GM19324 (cell line): ENCODE measurements at regions not wholly inside any gene's neighbourhood (a gene's known extent, or its start where the extent isn't known, plus 50 kb on each side); places are given as distances from the start of the nearest gene placed in this dataset.
"Not testable (repeated sequence)": the region's sequence is repeated elsewhere in the genome, so short reads cannot be mapped to it uniquely, and the experiment has no call there.

ENCODE experiments used
- ATAC-seq: cut with Tn5 transposase; IDR thresholded peaks from one replicate; pipeline ENCODE4 v1.9.1; 2021; ENCODE audit warnings: mild to moderate bottlenecking, moderate library complexity; ENCODE audit not compliant: unreplicated experiment, low FRiP score

- ATAC-seq: no peak
These were observed 428.8 kb upstream of the ONECUT1 start for GRCh38 chr15:53218666-53219580.

GRCh38 chr15:53216036-53216435 lies 425.9 kb upstream of the ONECUT1 start:
- ATAC-seq: no peak

DNA sequence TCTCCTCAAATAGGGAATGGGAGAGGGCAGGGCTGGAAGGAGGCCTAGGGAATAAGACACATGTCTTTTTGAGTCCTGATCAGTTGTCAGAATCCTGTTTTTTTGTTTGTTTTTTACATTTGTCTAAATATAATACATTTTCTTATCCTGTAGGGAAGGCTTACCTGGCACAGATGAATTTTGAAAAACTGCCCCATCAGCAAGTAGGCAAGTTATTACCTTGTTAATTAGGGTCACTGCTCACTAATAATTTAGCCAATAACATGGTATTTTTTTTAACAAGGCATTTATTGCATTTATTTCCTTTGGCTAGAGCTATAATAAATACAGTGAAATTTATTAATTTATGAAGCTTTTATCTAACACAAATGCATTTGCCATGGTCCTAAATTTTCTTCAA lies 423.2 kb upstream of the ONECUT1 start:
- ATAC-seq: no peak

GRCh38 chr15:53212785-53213184 lies 422.6 kb upstream of the ONECUT1 start:
- no peak for ATAC-seq

DNA sequence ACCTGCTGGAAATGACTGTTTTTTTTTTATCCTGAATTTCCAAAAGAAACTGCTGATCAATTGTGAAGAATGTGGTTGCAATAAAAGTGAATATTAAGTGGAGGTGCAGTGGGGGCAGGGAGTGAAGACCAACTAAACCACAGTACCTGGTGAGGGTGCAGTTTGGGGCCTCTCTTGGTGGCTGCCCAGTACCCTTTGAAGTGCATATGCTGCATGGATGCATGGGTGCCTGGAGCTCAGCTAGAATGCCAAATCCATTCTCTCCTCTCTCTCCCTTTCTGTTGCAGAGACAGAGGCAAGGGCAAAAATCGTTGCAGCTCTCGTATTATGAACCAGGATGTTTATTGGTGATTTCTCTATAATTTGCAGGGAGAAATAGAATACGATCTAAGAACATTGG lies 420.5 kb upstream of the ONECUT1 start:
- no peak for ATAC-seq

DNA sequence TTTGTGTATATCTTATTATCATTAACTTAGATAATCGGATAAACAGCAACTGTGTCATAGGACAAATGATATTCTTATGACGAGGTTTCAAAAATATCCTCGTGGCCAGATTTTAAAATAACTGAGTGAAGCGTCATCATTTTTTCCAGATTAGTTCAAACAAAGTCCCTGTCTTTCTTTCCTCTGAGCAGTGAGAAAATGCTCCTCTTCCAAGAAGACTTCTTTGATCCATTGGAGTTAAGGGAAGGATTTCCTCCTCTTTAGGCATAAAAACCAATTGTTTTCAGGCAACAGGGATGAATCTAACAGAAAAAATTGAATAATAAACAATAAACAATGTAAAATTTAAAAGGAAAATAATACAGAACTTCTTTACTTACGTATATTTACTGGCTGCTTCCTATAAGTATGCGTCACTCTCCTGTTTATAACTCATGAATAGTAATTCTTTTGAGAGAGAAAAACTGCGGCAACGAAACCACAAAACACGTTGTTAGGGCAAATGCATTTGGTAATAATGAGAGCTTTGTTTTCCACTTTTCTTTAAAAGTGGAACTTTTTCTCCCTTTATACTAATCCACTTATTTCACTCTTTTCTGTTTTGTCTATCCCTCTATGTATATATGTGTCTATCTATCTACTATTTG lies 419.4 kb upstream of the ONECUT1 start:
- ATAC-seq: no peak

GRCh38 chr15:53208751-53209150 lies 418.6 kb upstream of the ONECUT1 start:
- no peak for ATAC-seq

- no peak for ATAC-seq
These were observed 413.3 kb upstream of the ONECUT1 start for GRCh38 chr15:53203454-53203853.

- ATAC-seq: no peak
These were observed 412.7 kb upstream of the ONECUT1 start for GRCh38 chr15:53202876-53203275.

GRCh38 chr15:53197426-53197839 lies 407.3 kb upstream of the ONECUT1 start:
- ATAC-seq: peak; percentile 76

DNA sequence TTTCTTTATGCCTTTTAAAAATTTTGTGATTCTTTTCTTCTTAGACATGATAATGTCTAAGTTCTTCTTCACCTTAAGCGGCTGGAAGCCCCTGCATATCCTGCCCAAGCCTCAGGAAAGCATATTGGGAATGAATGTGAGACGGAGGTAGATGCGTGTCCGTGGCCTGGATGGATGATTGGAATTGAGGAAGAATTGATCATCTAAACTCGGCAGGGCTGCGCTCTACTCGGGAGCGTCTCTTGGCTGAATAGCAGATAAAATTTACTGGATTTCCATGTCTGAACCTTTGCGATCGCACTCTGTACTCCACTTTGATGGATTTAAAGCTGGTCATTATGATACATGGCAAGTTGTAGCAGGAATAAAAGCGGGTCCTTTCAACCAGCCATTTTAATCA lies 406.7 kb upstream of the ONECUT1 start:
- no peak for ATAC-seq

DNA sequence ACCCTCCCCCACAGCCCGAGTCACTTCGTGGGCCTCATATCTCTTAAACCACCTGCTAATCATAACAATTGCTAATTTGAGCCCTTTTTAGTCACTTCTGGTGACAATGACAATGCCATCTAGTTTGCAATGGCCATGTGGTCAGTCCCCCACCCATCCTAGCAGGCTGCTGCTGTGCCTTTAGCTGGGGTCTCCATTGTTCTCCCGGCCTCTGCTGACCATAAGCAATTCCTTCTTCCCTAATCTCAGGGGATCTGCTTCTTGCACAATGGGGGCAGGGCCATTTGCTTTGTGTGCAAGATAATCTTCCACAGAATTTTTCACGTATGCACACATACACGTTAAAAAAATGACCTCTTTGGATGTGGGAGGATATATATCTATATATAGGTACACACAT lies 406.1 kb upstream of the ONECUT1 start:
- ATAC-seq: no peak

DNA sequence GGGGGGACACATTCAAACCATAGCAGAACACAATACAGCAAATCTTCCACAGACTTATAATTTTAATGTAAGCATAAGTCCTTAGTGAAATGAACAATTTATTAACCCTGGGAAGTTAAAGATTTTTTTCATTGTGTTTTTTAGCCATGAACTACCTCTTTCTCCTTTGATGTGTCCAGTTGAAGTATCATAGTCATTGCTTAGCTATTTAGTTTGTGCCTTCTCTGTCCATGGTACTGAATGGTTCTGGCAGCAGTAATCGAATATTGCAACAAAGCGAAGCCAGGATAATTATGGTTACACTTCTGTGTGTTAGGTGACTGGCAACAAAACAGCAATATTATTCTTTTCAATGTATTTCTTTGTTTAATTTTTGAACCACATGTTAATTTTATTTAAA lies 403.0 kb upstream of the ONECUT1 start:
- no peak for ATAC-seq

- ATAC-seq: no peak
These were observed 399.7 kb upstream of the ONECUT1 start for GRCh38 chr15:53189860-53190259.

GRCh38 chr15:53183449-53183848 lies 393.3 kb upstream of the ONECUT1 start:
- ATAC-seq: not testable (repeated sequence)

- no peak for ATAC-seq
These were observed 381.4 kb upstream of the ONECUT1 start for GRCh38 chr15:53171571-53171970.

- ATAC-seq: no peak
These were observed 376.6 kb upstream of the ONECUT1 start for GRCh38 chr15:53166684-53167201.

DNA sequence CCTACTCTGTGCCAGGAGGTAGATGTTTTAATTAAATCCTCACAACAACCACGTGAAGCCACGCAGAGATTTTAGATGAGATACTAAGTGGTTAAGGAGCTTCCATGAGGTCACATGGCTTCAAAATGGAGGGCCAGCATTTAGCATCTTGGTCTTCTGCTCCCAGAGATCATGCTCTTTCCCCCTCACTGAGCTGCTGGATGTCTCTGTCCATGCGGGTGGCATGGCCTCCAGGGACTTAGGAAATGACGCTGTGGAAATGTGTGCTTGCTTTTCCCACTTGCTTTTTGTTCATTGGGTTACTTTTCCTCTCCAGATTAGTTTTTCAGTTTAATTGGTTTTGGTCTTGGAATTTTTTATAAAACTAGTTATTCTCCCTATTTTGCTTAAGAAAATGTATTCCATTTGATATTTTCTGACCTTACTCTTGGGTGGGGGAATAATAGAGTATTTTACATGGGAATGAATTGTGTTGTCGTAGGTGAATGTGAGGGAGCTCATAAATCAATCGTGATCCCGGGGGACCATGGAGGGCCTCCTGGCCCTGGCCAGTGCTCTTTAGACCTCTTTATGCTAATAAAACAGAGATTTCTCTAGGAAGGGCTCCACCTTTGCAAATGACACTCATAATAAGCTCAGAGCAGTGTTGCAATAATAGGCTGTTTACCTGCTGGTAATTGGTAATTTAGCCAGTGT lies 376.0 kb upstream of the ONECUT1 start:
- ATAC-seq: no peak

DNA sequence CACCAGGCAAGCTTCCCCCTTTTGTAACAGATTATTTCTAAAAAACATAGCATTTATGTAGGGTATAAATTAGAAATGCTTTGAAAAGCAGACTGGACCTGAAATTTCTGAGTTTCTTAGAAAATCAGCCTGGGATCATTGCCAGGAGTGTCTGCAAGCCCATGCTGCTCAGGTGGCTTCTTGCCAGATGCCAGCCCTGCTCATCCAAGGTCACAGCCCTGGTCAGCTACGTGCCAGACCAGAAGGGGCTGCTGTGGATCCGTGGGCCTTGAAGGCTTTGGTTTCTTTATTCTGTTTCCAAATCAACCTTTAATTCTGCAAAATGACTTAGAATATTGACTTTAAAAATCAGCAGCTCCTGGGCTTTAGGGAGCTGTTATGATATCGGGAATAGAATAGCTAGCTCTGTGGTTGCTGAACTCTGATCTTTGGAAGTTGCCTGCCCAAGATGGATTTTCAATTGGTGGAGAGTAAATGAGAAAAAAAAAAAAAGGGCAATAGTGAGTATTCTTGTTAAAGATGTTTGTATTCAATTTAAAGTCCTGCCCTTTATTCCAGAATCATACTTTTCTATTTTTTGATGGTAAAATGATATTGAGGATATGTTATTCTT lies 370.1 kb upstream of the ONECUT1 start:
- no peak for ATAC-seq

GRCh38 chr15:53159458-53159857 lies 369.3 kb upstream of the ONECUT1 start:
- no peak for ATAC-seq

- no peak for ATAC-seq
These were observed 368.9 kb upstream of the ONECUT1 start for GRCh38 chr15:53158995-53159394.
